Endothelial cell of umbilical vein (primary cell): ENCODE measurements at regions not wholly inside any gene's neighbourhood (a gene's known extent, or its start where the extent isn't known, plus 50 kb on each side); places are given as distances from the start of the nearest gene placed in this dataset.

Experiments
- BruUV-seq: library from RNA; stranded (reverse); fragments of 400-500 nt; replicated peaks from 2 replicates; lab custom pipeline; 2021; lab: Mats Ljungman, UMichigan
- CTCF ChIA-PET: fragments of 300-600, 350-600 bp; sonication (Branson Sonifier 250); formaldehyde crosslinking; loops from one replicate; lab custom pipeline; 2021; ENCODE audit warnings: antibody characterized with exemption, inconsistent platforms; lab: Charles Lee
- POLR2A ChIA-PET: fragments of 300-600, 350-600 bp; sonication (Branson Sonifier 250); formaldehyde crosslinking; loops from one replicate; lab custom pipeline; 2021; ENCODE audit warnings: antibody characterized with exemption, inconsistent platforms; lab: Charles Lee
- DNase-seq: peaks from one replicate; pipeline ENCODE4 v3.0.0-alpha.2; 2011; ENCODE audit warnings: low read depth, low spot score
- FAIRE-seq: peaks from 2 replicates; lab custom pipeline; 2011; peaks lifted over from hg19 to GRCh38; lab: Jason Lieb, UNC
- H2AFZ ChIP-seq: 2 replicates; pipeline ENCODE4 v1.6.0; 2012; ENCODE audit warnings: low read depth, low read length, control low read depth, inconsistent platforms
- H3K27ac ChIP-seq: 2 replicates; pipeline ENCODE4 v1.5.1; 2011; ENCODE audit warnings: low read depth, mild to moderate bottlenecking, control low read depth, low read length, moderate library complexity; ENCODE audit not compliant: insufficient read depth
- H3K27me3 ChIP-seq, 2 experiments: 2 replicates each; pipeline versions ENCODE4 v1.6.0 to v1.6.1; 2011; ENCODE audit warnings: low read length in 2 of 2, mixed read lengths in 1 of 2; ENCODE audit not compliant: control insufficient read depth in 2 of 2, insufficient read depth in 2 of 2
- H3K36me3 ChIP-seq, 2 experiments: 2 replicates in 1 of 2; 3 replicates in 1 of 2; pipeline ENCODE4 v1.5.1; 2011; ENCODE audit warnings: low read length in 2 of 2, mild to moderate bottlenecking in 1 of 2, moderate library complexity in 1 of 2; ENCODE audit not compliant: control insufficient read depth in 2 of 2, insufficient read depth in 2 of 2; ENCODE audit errors: extremely low read depth in 1 of 2
- H3K4me1 ChIP-seq: 3 replicates; pipeline ENCODE4 v1.5.1; 2011; ENCODE audit warnings: mild to moderate bottlenecking, low read length; ENCODE audit not compliant: control insufficient read depth, insufficient read depth; ENCODE audit errors: extremely low read depth
- H3K4me2 ChIP-seq: 2 replicates; pipeline ENCODE4 v1.6.1; 2011; ENCODE audit warnings: low read length, control low read depth, mixed read lengths; ENCODE audit not compliant: insufficient read depth
- H3K4me3 ChIP-seq, 3 experiments: fragments of 200-600 bp in 1 of 3; sonication (generic), shearing (Covaris generic) in 1 of 3; replicated peaks in 1 of 3; 2 replicates each; pipeline ENCODE4 v1.5.1; 2011 to 2016; ENCODE audit warnings: control low read depth in 3 of 3, low read length in 3 of 3, mild to moderate bottlenecking in 2 of 3, inconsistent platforms in 1 of 3, low read depth in 1 of 3, moderate library complexity in 1 of 3; ENCODE audit not compliant: insufficient read depth in 1 of 3
- H3K79me2 ChIP-seq: 2 replicates; pipeline ENCODE4 v1.6.0; 2012; ENCODE audit warnings: low read length, inconsistent platforms; ENCODE audit not compliant: control insufficient read depth, insufficient read depth
- H3K9ac ChIP-seq: replicated peaks from 2 replicates; pipeline ENCODE3; 2011; ENCODE audit warnings: low read length, control low read depth; ENCODE audit not compliant: insufficient read depth; ENCODE audit errors: extremely low read depth
- H3K9me1 ChIP-seq: replicated peaks from 3 replicates; pipeline ENCODE4 v1.6.0; 2011; ENCODE audit warnings: mild to moderate bottlenecking, low read length; ENCODE audit not compliant: control insufficient read depth, insufficient read depth; ENCODE audit errors: extremely low read depth
- H3K9me3 ChIP-seq: replicated peaks from 2 replicates; pipeline ENCODE4 v1.5.1; 2012; ENCODE audit warnings: low read length, inconsistent platforms; ENCODE audit not compliant: control insufficient read depth, insufficient read depth
- H4K20me1 ChIP-seq: replicated peaks from 2 replicates; pipeline ENCODE3; 2011; ENCODE audit warnings: mild to moderate bottlenecking, low read length; ENCODE audit not compliant: control insufficient read depth, insufficient read depth; ENCODE audit errors: extremely low read depth
- CTCF ChIP-seq, 2 donors: IDR thresholded peaks; 1 replicate in 1 of 2; 2 replicates in 1 of 2; pipeline ENCODE4 v1.5.1; 2011; ENCODE audit warnings: low read length in 2 of 2, mild to moderate bottlenecking in 2 of 2, moderate library complexity in 2 of 2, control low read depth in 1 of 2, inconsistent platforms in 1 of 2, low read depth in 1 of 2; ENCODE audit not compliant: insufficient read depth in 1 of 2; ENCODE audit errors: extremely low read depth in 1 of 2
- EZH2 ChIP-seq: IDR thresholded peaks from 2 replicates; pipeline ENCODE4 v1.6.1; 2012; ENCODE audit warnings: borderline replicate concordance, low read depth, mild to moderate bottlenecking, moderate library complexity, low read length, inconsistent platforms; ENCODE audit not compliant: severe bottlenecking
- FOS ChIP-seq: IDR thresholded peaks from 2 replicates; pipeline ENCODE4 v1.6.1; 2011; ENCODE audit warnings: mild to moderate bottlenecking, low read length, moderate library complexity, borderline replicate concordance; ENCODE audit not compliant: insufficient read depth
- GATA2 ChIP-seq: IDR thresholded peaks from 2 replicates; pipeline ENCODE4 v1.7.0; 2011; ENCODE audit warnings: low read depth, mild to moderate bottlenecking, moderate library complexity, mixed read lengths, low read length; ENCODE audit not compliant: insufficient read length, insufficient read depth
- JUN ChIP-seq: IDR thresholded peaks from 2 replicates; pipeline ENCODE4 v1.6.1; 2011; ENCODE audit warnings: borderline replicate concordance, low read depth; ENCODE audit not compliant: insufficient read length, insufficient read depth
- MAX ChIP-seq: IDR thresholded peaks from 2 replicates; pipeline ENCODE4 v1.6.1; 2011; ENCODE audit not compliant: insufficient read depth, insufficient read length
- MYC ChIP-seq: IDR thresholded peaks from one replicate; pipeline ENCODE4 v1.6.1; 2011; ENCODE audit warnings: mild to moderate bottlenecking, low read depth, low read length
- POLR2A ChIP-seq: IDR thresholded peaks from 2 replicates; pipeline ENCODE4 v1.6.1; 2012; ENCODE audit warnings: low read depth, mild to moderate bottlenecking, control low read depth, low read length
- POLR2AphosphoS5 ChIP-seq: IDR thresholded peaks from 2 replicates; pipeline ENCODE4 v1.6.1; 2012; ENCODE audit warnings: low read depth, mild to moderate bottlenecking, control low read depth, low read length, moderate library complexity; ENCODE audit not compliant: insufficient read depth
- dilution Hi-C: fragments of 300-500 bp; cut with MboI; formaldehyde crosslinking; loops from one replicate; pipeline ENCODE4 v1.15.0; 2019; ENCODE audit warnings: low sequenced_read_pairs; ENCODE audit not compliant: extremely low pct_ligation_motif_present
- intact Hi-C: fragments of 100-400 bp; cut with micrococcal nuclease; formaldehyde crosslinking; loops from one replicate; pipeline ENCODE4 v1.10.0; 2022

GRCh38 chr2:126778561-126779501 is 119.9 kb upstream of the TEX51 start:
- H2AFZ ChIP-seq: no peak overlapping the region
- DNase-seq: no peak
- no peak for TF ChIP-seq JUN
- TF ChIP-seq EZH2: no peak
- no peak for TF ChIP-seq GATA2
- TF ChIP-seq POLR2AphosphoS5: no peak
- TF ChIP-seq MYC: no peak
- CTCF ChIA-PET: interaction anchor here (4.0 kb wide), 1 partner anchor 251 kb away, joined by 27 read pairs; no protein-coding TSS in a partner anchor
- no peaks in the 10 kb centered on the region for H3K9me1 ChIP-seq
- BruUV-seq: no TSS peak
- no peak overlapping the region for H3K9ac ChIP-seq
- H3K36me3 ChIP-seq: no peaks in the 10 kb centered on the region
- no peak overlapping the region for H3K4me2 ChIP-seq
- no peaks in the 10 kb centered on the region for H3K79me2 ChIP-seq
- H3K27me3 ChIP-seq: peaks cover 0 to 8% of the 10 kb centered on the region in 2 experiments
- POLR2A ChIA-PET: no interaction called here
- H3K4me3 ChIP-seq: no peak overlapping the region
- intact Hi-C loops (loop anchor here (5.0 kb wide), 1 partner anchor 122 kb away; the partner anchor contains the start of gene GYPC), dilution Hi-C loops (no loop called here)
- no peaks in the 10 kb centered on the region for H4K20me1 ChIP-seq
- no peak overlapping the region for H3K27ac ChIP-seq
- FAIRE-seq: no peak
- H3K9me3 ChIP-seq: no peaks in the 10 kb centered on the region
- H3K4me1 ChIP-seq: peaks cover 5% of the 10 kb centered on the region

DNA sequence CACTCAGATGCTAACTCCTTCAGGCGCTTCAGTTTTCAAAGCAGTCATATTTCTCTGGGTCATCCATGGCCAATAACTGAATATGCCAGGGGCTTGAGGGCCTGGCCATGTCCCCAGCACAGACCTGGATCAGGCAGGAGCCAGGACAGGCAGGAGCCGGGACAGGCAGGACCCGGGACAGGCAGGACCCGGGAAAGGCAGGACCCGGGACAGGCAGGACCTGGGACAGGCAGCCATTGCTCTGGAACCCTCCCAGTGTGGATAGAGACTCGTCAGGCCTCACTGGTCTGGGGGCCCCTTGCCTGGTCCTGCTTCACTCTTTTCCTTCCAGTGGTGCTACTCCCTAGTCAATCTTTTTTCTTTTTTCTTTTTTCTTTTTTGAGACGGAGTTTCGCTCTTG is 117.5 kb upstream of the TEX51 start:
- H3K4me2 ChIP-seq: no peak overlapping the region
- no peak overlapping the region for H3K4me3 ChIP-seq
- CTCF ChIA-PET: no interaction called here
- no TSS peak for BruUV-seq
- no peak overlapping the region for H2AFZ ChIP-seq
- no peak for TF ChIP-seq MAX
- TF ChIP-seq GATA2: no peak
- no peak for TF ChIP-seq JUN
- TF ChIP-seq FOS: no peak
- no peak for TF ChIP-seq POLR2A
- no peak for TF ChIP-seq CTCF (IDR thresholded peaks at IDR 0.05; ENCODE audit: extremely low read depth in 1 of 2, insufficient read depth in 1 of 2, low read depth in 1 of 2, low read length in 2 of 2)
- TF ChIP-seq MYC: no peak
- TF ChIP-seq EZH2: no peak
- no peak for TF ChIP-seq POLR2AphosphoS5
- no peak for DNase-seq
- peaks cover 0 to 5% of the 10 kb centered on the region in 2 experiments for H3K27me3 ChIP-seq
- H3K27ac ChIP-seq: no peak overlapping the region
- FAIRE-seq: no peak
- no peak overlapping the region for H3K9ac ChIP-seq
- H3K9me1 ChIP-seq: no peaks in the 10 kb centered on the region
- H4K20me1 ChIP-seq: no peaks in the 10 kb centered on the region
- H3K79me2 ChIP-seq: no peaks in the 10 kb centered on the region
- intact Hi-C loops (no loop called here), dilution Hi-C loops (no loop called here)
- H3K9me3 ChIP-seq: no peaks in the 10 kb centered on the region
- POLR2A ChIA-PET: no interaction called here
- peaks cover 5% of the 10 kb centered on the region for H3K4me1 ChIP-seq
- H3K36me3 ChIP-seq: no peaks in the 10 kb centered on the region
